Mesenchymal stem cell (in vitro differentiated cells and primary cell): ENCODE measurements at regions not wholly inside any gene's neighbourhood (a gene's known extent, or its start where the extent isn't known, plus 50 kb on each side); places are given as distances from the start of the nearest gene placed in this dataset.

ENCODE experiments used
- DNase-seq: peaks from one replicate; pipeline ENCODE4 v3.0.0-alpha.2; 2013
- H2AFZ ChIP-seq: one replicate; pipeline ENCODE4 v1.6.1; 2013; ENCODE audit warnings: low read depth, mild to moderate bottlenecking, control low read depth, inconsistent platforms, low read length, moderate library complexity
- H2AK5ac ChIP-seq: 2 replicates; pipeline ENCODE4 v1.6.1; 2013; ENCODE audit warnings: low read length, moderate library complexity, mild to moderate bottlenecking, inconsistent platforms; ENCODE audit not compliant: severe bottlenecking
- H2BK120ac ChIP-seq: one replicate; pipeline ENCODE4 v1.6.1; 2013; ENCODE audit warnings: low read depth, mild to moderate bottlenecking, inconsistent platforms, low read length, moderate library complexity
- H2BK12ac ChIP-seq, 2 experiments: one replicate each; pipeline ENCODE4 v1.6.1; 2013; ENCODE audit warnings: inconsistent platforms in 2 of 2, low read length in 2 of 2, mild to moderate bottlenecking in 2 of 2, moderate library complexity in 2 of 2, control low read depth in 1 of 2
- H2BK15ac ChIP-seq: one replicate; pipeline ENCODE4 v1.6.1; 2013; ENCODE audit warnings: mild to moderate bottlenecking, low read depth, inconsistent platforms; ENCODE audit not compliant: poor library complexity, severe bottlenecking
- H2BK5ac ChIP-seq: 2 replicates; pipeline ENCODE4 v1.6.1; 2013; ENCODE audit warnings: low read depth, mild to moderate bottlenecking, low read length, control low read depth, inconsistent platforms; ENCODE audit not compliant: poor library complexity, severe bottlenecking
- H3K14ac ChIP-seq, 2 experiments: one replicate each; pipeline ENCODE4 v1.6.1; 2013; ENCODE audit warnings: inconsistent platforms in 2 of 2, low read length in 2 of 2, control low read depth in 1 of 2, mild to moderate bottlenecking in 1 of 2, moderate library complexity in 1 of 2
- H3K18ac ChIP-seq, 2 experiments: one replicate each; pipeline ENCODE4 v1.6.1; 2013; ENCODE audit warnings: inconsistent platforms in 2 of 2, low read length in 2 of 2, control low read depth in 1 of 2, low read depth in 1 of 2, mild to moderate bottlenecking in 1 of 2
- H3K23ac ChIP-seq, 2 experiments: one replicate each; pipeline ENCODE4 v1.6.1; 2013; ENCODE audit warnings: inconsistent platforms in 2 of 2, low read length in 2 of 2, mild to moderate bottlenecking in 2 of 2, moderate library complexity in 2 of 2, control low read depth in 1 of 2
- H3K27ac ChIP-seq: 2 replicates; pipeline ENCODE4 v1.5.1; 2013; ENCODE audit warnings: mild to moderate bottlenecking, moderate library complexity, low read length, control low read depth, inconsistent platforms; ENCODE audit not compliant: poor library complexity, severe bottlenecking
- H3K27me3 ChIP-seq, 2 experiments: 2 replicates each; pipeline versions ENCODE4 v1.6.1 to v1.7.0; 2013; ENCODE audit warnings: low read length in 2 of 2, mild to moderate bottlenecking in 2 of 2, moderate library complexity in 2 of 2, control low read depth in 1 of 2, inconsistent platforms in 1 of 2; ENCODE audit not compliant: control insufficient read depth in 1 of 2, insufficient read depth in 1 of 2
- H3K36me3 ChIP-seq, 2 experiments: 2 replicates each; pipeline versions ENCODE4 v1.6.1 to v1.7.0; 2013; ENCODE audit warnings: low read length in 2 of 2, control low read depth in 1 of 2, inconsistent platforms in 1 of 2, low read depth in 1 of 2, mild to moderate bottlenecking in 1 of 2; ENCODE audit not compliant: insufficient read depth in 2 of 2, control insufficient read depth in 1 of 2
- H3K4ac ChIP-seq, 2 experiments: one replicate each; pipeline ENCODE4 v1.6.1; 2013; ENCODE audit warnings: inconsistent platforms in 2 of 2, low read length in 2 of 2, mild to moderate bottlenecking in 2 of 2, moderate library complexity in 2 of 2, control low read depth in 1 of 2, low read depth in 1 of 2
- H3K4me1 ChIP-seq: 2 replicates; pipeline ENCODE4 v1.6.1; 2013; ENCODE audit warnings: low read depth, low read length, control low read depth; ENCODE audit not compliant: control insufficient read depth, insufficient read depth
- H3K4me2 ChIP-seq: 2 replicates; pipeline ENCODE4 v1.6.1; 2013; ENCODE audit warnings: low read length, mild to moderate bottlenecking, inconsistent platforms; ENCODE audit not compliant: poor library complexity, severe bottlenecking
- H3K4me3 ChIP-seq, 2 experiments: 2 replicates each; pipeline versions ENCODE4 v1.5.1 to v1.7.0; 2013; ENCODE audit warnings: low read length in 2 of 2, mild to moderate bottlenecking in 2 of 2, control low read depth in 1 of 2, low read depth in 1 of 2; ENCODE audit not compliant: insufficient read depth in 1 of 2
- H3K79me1 ChIP-seq: replicated peaks from 2 replicates; pipeline ENCODE4 v1.6.1; 2013; ENCODE audit warnings: mild to moderate bottlenecking, control low read depth, low read length, inconsistent platforms; ENCODE audit not compliant: poor library complexity, severe bottlenecking
- H3K9ac ChIP-seq: 2 replicates; pipeline ENCODE4 v1.7.0; 2013; ENCODE audit warnings: mild to moderate bottlenecking, low read length, moderate library complexity
- H3K9me3 ChIP-seq: 2 replicates; pipeline ENCODE4 v1.7.0; 2013; ENCODE audit warnings: mild to moderate bottlenecking, low read length; ENCODE audit not compliant: control insufficient read depth
- H4K8ac ChIP-seq: one replicate; pipeline ENCODE4 v1.6.1; 2013; ENCODE audit warnings: inconsistent platforms, mild to moderate bottlenecking, low read length, moderate library complexity
- H4K91ac ChIP-seq: one replicate; pipeline ENCODE4 v1.6.1; 2013; ENCODE audit warnings: mild to moderate bottlenecking, low read length, inconsistent platforms
- WGBS: methylation state at CpG from one replicate; pipeline ENCODE4 v1.1.7; 2013; ENCODE audit warnings: mixed read lengths; 5-methylcytosine and 5-hydroxymethylcytosine counted together

- Histone ChIP-seq H2BK12ac (no peak overlapping the region), H2AFZ (no peak overlapping the region), H3K4ac (no peak overlapping the region), H3K36me3 (no peaks in the 10 kb centered on the region), H4K91ac (no peak overlapping the region), H3K9me3 (peaks cover 17% of the 10 kb centered on the region), H3K9ac (no peak overlapping the region), H3K4me1 (peaks cover 7% of the 10 kb centered on the region), H2BK15ac (no peak overlapping the region), H3K27me3 (no peaks in the 10 kb centered on the region), H2BK120ac (no peak overlapping the region), H3K79me1 (no peaks in the 10 kb centered on the region), H3K27ac (no peak overlapping the region), H3K4me3 (no peak overlapping the region), H3K23ac (no peak overlapping the region), H4K8ac (no peak overlapping the region), H2BK5ac (no peak overlapping the region), H3K14ac (no peak overlapping the region), H3K4me2 (no peak overlapping the region), H2AK5ac (peak overlapping the region; percentile 29), H3K18ac (no peak overlapping the region)
- 92% methylated on average over 4 of the region's 4 CpGs for WGBS
- DNase-seq = no peak
These were observed 99.4 kb upstream of the NCOR2 start for GRCh38 chr12:124666722-124667259.

- peak overlapping the region in 1 of 2 experiments; percentile 85 for H3K18ac ChIP-seq
- H2AK5ac ChIP-seq = peak overlapping the region; percentile 10
- no peak overlapping the region for H3K4me2 ChIP-seq
- H2BK120ac ChIP-seq = no peak overlapping the region
- no peak overlapping the region for H2AFZ ChIP-seq
- peaks cover 15% of the 10 kb centered on the region for H3K4me1 ChIP-seq
- H4K91ac ChIP-seq = peak overlapping the region; percentile 2
- no peak overlapping the region for H3K4ac ChIP-seq
- H3K14ac ChIP-seq = no peak overlapping the region
- H3K23ac ChIP-seq = no peak overlapping the region
- H3K27ac ChIP-seq = no peak overlapping the region
- H3K9ac ChIP-seq = no peak overlapping the region
- no peaks in the 10 kb centered on the region for H3K27me3 ChIP-seq
- no peaks in the 10 kb centered on the region for H3K79me1 ChIP-seq
- no peak overlapping the region for H3K4me3 ChIP-seq
- H2BK15ac ChIP-seq = no peak overlapping the region
- 100% methylated on average over 1 of the region's 1 CpG for WGBS
- peak; percentile 63 for DNase-seq
- peak overlapping the region in 1 of 2 experiments; percentile 88 for H2BK12ac ChIP-seq
- H4K8ac ChIP-seq = no peak overlapping the region
- H3K9me3 ChIP-seq = peaks cover 17% of the 10 kb centered on the region
- no peak overlapping the region for H2BK5ac ChIP-seq
- H3K36me3 ChIP-seq = no peaks in the 10 kb centered on the region
These were observed 98.1 kb upstream of the NCOR2 start for GRCh38 chr12:124665511-124665910.

GRCh38 chr12:124664395-124665111, 97.1 kb upstream of the NCOR2 start:
- H3K18ac ChIP-seq = peak overlapping the region; percentile 23 to 52
- no peak overlapping the region for H3K9ac ChIP-seq
- no peak overlapping the region for H2BK12ac ChIP-seq
- no peak overlapping the region for H4K8ac ChIP-seq
- H3K27me3 ChIP-seq = no peaks in the 10 kb centered on the region
- peak overlapping the region; percentile 50 for H2AK5ac ChIP-seq
- no peak overlapping the region for H3K14ac ChIP-seq
- H3K79me1 ChIP-seq = no peaks in the 10 kb centered on the region
- 69% methylated on average over 6 of the region's 6 CpGs for WGBS
- no peak overlapping the region for H4K91ac ChIP-seq
- H3K36me3 ChIP-seq = no peaks in the 10 kb centered on the region
- H2BK5ac ChIP-seq = no peak overlapping the region
- H3K23ac ChIP-seq = no peak overlapping the region
- no peak overlapping the region for H3K4me2 ChIP-seq
- H2BK15ac ChIP-seq = peak overlapping the region; percentile 41
- H2AFZ ChIP-seq = no peak overlapping the region
- no peak overlapping the region for H2BK120ac ChIP-seq
- H3K4ac ChIP-seq = no peak overlapping the region
- no peak for DNase-seq
- no peak overlapping the region for H3K27ac ChIP-seq
- H3K4me1 ChIP-seq = peaks cover 18% of the 10 kb centered on the region
- peaks cover 17% of the 10 kb centered on the region for H3K9me3 ChIP-seq
- no peak overlapping the region for H3K4me3 ChIP-seq

GRCh38 chr12:124663771-124664366, 96.5 kb upstream of the NCOR2 start:
- Histone ChIP-seq H3K4me2 (no peak overlapping the region), H3K9me3 (peaks cover 17% of the 10 kb centered on the region), H3K27me3 (no peaks in the 10 kb centered on the region), H3K4me3 (no peak overlapping the region), H3K36me3 (no peaks in the 10 kb centered on the region), H2BK120ac (peak overlapping the region; percentile 43), H3K4ac (no peak overlapping the region), H3K14ac (peak overlapping the region in 1 of 2 experiments; percentile 14), H3K18ac (peak overlapping the region; percentile 5 to 16), H3K79me1 (no peaks in the 10 kb centered on the region), H2BK15ac (peak overlapping the region; percentile 63), H3K23ac (no peak overlapping the region), H2BK12ac (peak overlapping the region; percentile 65 to 78), H4K8ac (peak overlapping the region; percentile 8), H3K27ac (peak overlapping the region; percentile 3), H3K4me1 (peaks cover 18% of the 10 kb centered on the region), H3K9ac (no peak overlapping the region), H2BK5ac (no peak overlapping the region), H4K91ac (peak overlapping the region; percentile 23), H2AFZ (no peak overlapping the region), H2AK5ac (no peak overlapping the region)
- 77% methylated on average over 19 of the region's 19 CpGs for WGBS
- peak; percentile 36 for DNase-seq
